ENCODE measurements at regions not wholly inside any gene's neighbourhood (a gene's known extent, or its start where the extent isn't known, plus 50 kb on each side); places are given as distances from the start of the nearest gene placed in this dataset.

DNA sequence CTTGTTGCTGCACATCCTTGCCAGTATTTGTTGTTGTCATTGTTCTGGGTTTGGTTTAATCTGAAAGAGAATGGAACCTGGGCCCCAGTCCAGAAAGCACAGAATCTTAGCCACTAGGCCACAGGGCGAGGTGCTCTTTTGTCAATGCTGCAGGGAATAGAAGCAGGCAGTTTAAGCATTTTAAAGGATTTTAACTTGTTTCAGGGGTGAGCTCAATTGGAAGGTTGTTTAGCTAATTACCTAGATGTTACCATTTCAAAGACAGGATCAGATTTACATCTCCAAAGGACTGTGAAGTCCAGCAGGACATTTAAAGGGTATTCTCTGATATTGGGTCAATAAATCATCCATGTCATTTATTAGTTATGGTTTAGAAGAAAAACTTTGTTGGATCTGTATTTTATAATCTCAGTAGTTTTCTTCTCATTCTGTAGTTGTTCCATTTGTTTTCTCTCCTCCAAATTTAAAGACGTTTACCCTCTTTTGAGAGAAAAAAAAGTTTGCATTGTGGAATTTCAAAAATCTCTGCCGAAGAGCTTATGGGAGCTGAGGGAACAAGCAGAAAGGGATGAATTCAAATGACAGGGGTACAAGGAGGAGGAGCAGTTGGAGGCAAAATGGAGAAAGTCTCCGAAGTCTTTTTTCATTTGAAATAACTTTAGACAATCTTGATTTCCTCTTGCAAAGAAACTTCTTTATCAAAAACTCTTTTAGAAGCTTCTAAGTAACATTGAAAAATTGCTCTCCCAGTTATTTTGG is 57.5 kb upstream of the FAM47C start:
- TF ChIP-seq, protein P1, sequence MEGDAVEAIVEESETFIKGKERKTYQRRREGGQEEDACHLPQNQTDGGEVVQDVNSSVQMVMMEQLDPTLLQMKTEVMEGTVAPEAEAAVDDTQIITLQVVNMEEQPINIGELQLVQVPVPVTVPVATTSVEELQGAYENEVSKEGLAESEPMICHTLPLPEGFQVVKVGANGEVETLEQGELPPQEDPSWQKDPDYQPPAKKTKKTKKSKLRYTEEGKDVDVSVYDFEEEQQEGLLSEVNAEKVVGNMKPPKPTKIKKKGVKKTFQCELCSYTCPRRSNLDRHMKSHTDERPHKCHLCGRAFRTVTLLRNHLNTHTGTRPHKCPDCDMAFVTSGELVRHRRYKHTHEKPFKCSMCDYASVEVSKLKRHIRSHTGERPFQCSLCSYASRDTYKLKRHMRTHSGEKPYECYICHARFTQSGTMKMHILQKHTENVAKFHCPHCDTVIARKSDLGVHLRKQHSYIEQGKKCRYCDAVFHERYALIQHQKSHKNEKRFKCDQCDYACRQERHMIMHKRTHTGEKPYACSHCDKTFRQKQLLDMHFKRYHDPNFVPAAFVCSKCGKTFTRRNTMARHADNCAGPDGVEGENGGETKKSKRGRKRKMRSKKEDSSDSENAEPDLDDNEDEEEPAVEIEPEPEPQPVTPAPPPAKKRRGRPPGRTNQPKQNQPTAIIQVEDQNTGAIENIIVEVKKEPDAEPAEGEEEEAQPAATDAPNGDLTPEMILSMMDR (IDR thresholded peaks at IDR 0.05; ENCODE audit: low read depth, low read length), result no peak
- no peak for DNase-seq (ENCODE audit: extremely low read depth, low read depth)

DNA sequence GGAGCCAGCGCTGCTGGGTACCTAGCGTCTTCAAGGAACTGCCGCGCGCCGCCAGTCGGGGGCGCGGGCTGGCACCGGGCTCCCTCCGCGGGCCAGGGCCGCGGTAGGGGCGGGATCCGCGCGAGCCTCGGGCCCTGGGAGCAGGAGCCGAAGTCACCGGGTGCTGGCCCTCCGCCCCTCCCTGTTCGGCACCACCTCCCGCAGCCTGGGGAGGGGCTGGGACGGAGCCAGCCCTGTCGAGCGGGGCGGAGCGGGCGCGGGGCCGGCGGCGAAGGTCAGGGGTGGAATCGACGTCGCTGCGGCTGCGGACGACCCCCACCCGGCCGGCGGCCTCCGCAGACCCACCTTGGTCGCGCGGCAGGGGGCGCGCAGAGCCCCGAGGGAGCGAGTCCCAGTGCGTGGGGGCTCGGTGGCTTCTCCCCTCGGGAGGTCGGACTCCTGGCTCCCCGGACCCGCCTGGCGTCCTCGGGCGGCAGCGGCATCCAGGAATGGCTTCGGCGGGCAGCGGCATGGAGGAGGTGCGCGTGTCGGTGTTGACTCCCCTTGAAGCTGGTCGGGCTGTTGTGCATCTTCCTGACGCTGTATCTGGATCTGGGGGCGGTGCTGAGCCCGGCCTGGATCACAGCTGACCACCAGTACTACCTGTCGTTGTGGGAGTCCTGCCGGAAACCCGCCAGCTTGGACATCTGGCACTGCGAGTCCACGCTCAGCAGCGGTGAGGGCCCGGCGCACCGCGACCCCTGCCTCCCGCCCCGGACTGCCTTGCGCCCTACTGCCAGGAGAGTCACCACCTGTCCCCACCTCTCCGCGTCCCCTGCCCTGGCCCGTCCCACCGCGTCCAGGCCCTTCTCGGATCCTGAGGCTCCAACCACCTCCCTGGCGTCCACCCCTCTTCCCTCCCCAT is 50.5 kb upstream of the FAM47C start:
- DNase-seq (ENCODE audit: extremely low read depth, low read depth), result no peak
- TF ChIP-seq, protein P1 (IDR thresholded peaks at IDR 0.05; ENCODE audit: low read depth, low read length), result no peak

All from AG09319 (cell line).